ENCODE measurements at regions not wholly inside any gene's neighbourhood (a gene's known extent, or its start where the extent isn't known, plus 50 kb on each side); places are given as distances from the start of the nearest gene placed in this dataset.
A peak's percentile ranks its signal among the peaks of the same experiment; 100 is the strongest.

DNA sequence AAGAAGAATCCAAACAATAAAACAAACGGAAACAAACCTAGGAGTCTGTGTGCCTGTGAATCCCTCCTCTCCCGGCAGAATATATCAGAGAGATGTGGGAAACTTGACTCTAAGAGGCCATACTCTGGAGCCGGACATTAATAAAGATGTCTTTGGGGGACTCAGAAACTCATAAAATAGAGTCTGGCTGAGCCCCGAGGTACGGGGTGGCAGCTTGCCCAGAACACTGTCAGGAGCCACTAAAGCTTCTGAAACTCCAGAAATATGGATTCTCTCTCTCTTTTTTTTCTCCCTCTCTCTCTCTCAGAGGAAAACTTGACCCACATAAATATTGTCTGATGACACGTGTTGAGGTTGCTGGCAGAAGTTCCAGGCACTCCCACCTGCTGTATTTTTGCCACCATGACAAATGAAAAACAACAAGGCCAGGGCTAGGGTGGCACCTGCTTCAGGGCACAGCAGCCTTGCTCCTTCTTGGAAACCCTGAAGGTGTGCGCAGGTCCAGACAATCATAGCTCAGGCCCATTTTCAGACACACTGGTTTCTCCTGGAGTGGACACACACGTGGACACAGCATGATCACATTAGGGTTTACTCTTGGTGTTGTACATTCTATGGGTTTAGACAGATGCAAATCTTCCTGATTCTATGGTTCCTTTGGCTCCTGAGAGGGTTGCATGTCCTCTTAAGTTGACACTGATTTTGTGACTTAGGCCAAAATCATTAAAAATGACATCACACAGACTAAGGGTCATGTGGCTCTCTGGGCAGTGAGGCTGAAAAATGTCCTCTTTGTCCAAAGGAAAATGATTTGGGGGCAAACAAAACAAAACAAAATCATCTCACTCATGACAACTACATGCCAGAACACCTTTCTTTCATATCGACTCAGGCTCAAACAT, 282.6 kb upstream of the IRX3 start:
- no peak for TF ChIP-seq FEZF1 (tag by site-specific recombination; IDR thresholded peaks at IDR 0.05)
- no peak for TF ChIP-seq CTCF (tag by site-specific recombination; IDR thresholded peaks at IDR 0.05)
- no peak for TF ChIP-seq ZNF132 (tag by site-specific recombination; IDR thresholded peaks at IDR 0.05; ENCODE audit: borderline replicate concordance)
- TF ChIP-seq ZNF391 (tag by site-specific recombination; IDR thresholded peaks at IDR 0.05; ENCODE audit: borderline replicate concordance, low read depth): no peak
- TF ChIP-seq ZNF138 (tag by site-specific recombination; IDR thresholded peaks at IDR 0.05; ENCODE audit: borderline replicate concordance): no peak
- TF ChIP-seq ZBTB11 (tag by site-specific recombination; conservative IDR thresholded peaks at IDR 0.05; ENCODE audit: low read depth): no peak
- TF ChIP-seq REST (tag by site-specific recombination; IDR thresholded peaks at IDR 0.05): no peak
- peak; percentile 36 for TF ChIP-seq ZNF341 (tag by site-specific recombination; IDR thresholded peaks at IDR 0.05; ENCODE audit: low read depth)
- TF ChIP-seq ZNF510 (tag by site-specific recombination; IDR thresholded peaks at IDR 0.05; ENCODE audit: insufficient replicate concordance): no peak
